ENCODE measurements at regions not wholly inside any gene's neighbourhood (a gene's known extent, or its start where the extent isn't known, plus 50 kb on each side); places are given as distances from the start of the nearest gene placed in this dataset.
A peak's percentile ranks its signal among the peaks of the same experiment; 100 is the strongest.

DNA sequence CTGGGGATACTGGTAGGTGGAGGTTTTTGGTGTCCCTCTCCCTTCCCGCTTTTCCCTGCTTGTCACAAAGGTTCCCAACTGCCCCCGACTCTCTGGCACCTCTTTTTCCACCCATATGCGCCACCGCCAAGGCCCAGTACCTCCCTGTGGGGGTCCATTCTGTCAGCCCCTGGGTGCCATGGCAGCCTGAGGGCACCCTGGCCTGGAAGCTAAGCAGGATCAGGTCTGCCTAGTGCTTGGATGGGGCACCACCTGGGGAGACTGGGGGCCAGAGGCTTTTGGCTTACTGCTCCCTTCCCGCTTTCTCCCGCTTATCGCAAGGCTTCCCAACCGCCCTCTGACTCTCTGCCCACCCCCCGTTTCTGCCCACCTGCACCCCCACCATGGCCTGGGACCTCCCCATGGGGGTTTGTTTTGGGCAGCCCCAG lies 2286.4 kb downstream of the TP53TG3F start:
- H3K9me3 Mint-ChIP-seq: peaks cover 40 to 59% of the 10 kb centered on the region in 2 donors
- no peaks in the 10 kb centered on the region for H3K27me3 Mint-ChIP-seq
- H3K4me3 Mint-ChIP-seq: no peak overlapping the region
- H3K36me3 Mint-ChIP-seq (ENCODE audit: insufficient read depth): peaks cover 2% of the 10 kb centered on the region
- ATAC-seq (replicated peaks) (no peak), DNase-seq (no peak)
- H3K4me1 Mint-ChIP-seq (ENCODE audit: low read depth in 2 of 2): no peaks in the 10 kb centered on the region
- no peak overlapping the region for H3K27ac Mint-ChIP-seq

DNA sequence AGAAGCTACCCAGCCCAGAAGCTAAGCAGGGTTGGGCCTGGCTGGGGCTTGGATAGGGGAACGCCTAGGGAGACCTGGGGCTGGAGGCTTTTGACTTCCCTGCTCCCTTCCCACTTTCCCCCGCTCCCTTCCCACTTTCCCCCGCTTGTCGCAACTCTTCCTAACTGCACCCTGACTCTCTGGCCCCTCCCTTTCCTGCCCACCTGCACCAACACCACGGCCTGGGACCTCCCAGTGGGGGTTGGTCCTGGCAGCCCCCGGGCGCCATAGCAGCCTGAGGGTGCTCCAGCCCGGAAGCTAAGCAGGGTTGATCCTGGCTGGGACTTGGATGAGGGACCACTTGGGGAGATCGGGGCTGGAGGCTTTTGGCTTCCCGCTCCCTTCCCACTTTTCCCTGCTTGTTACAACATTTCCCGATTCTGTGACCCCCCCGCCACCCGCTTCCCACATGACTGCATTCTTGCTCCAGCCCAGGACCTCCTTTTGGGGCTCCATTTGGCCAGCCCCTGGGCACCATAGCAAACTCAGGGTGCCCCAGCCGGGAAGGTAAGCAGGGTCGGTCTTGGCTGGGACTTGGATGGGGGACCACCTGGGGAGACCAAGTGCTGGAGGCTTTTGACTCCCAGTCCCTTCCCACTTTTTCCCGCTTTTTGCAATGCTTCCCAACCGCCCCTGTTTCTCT lies 2287.0 kb downstream of the TP53TG3F start:
- Mint-ChIP-seq H3K9me3 (peaks cover 34 to 53% of the 10 kb centered on the region in 2 donors), H3K27ac (no peak overlapping the region), H3K36me3 (ENCODE audit: insufficient read depth) (peaks cover 2% of the 10 kb centered on the region), H3K4me3 (no peak overlapping the region), H3K27me3 (no peaks in the 10 kb centered on the region), H3K4me1 (ENCODE audit: low read depth in 2 of 2) (no peaks in the 10 kb centered on the region)
- no peak for ATAC-seq (replicated peaks)
- no peak for DNase-seq

DNA sequence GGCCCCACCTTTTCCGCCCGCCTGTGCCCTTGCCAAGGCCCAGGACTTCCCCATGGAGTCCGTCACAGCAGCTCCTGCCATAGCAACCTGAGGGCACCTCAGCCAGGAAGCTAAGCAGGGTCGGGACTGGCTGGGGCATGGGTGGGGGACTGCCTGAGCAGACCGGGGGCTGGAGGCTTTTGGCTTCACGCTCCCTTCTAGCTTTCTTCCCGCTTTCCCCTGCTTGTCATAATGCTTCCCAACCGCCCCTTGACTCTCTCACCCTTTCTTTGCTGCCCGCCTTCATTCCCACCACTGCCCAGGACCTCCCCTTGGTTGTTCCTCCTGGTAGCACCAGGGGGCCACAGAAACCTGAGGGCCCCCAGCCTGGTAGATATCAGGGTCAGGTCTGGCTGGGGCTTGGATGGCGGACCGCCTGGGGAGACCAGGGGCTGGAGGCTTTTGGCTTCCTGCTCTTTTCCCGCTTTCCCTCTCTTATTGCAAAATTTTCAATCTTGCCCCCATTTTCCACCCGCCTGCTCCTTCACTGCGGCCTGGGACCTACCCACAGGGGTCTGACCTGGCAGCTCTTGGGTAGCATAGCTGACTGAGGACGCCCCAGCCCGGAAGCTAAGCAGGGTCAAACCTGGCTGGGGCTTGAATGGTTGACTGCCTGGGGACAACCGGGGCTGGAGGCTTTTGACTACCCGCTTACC lies 2287.7 kb downstream of the TP53TG3F start:
- no peak overlapping the region for H3K27ac Mint-ChIP-seq
- H3K4me1 Mint-ChIP-seq (ENCODE audit: low read depth in 2 of 2): no peaks in the 10 kb centered on the region
- H3K9me3 Mint-ChIP-seq: peaks cover 30 to 52% of the 10 kb centered on the region in 2 donors
- H3K36me3 Mint-ChIP-seq (ENCODE audit: insufficient read depth): peaks cover 2% of the 10 kb centered on the region
- ATAC-seq (replicated peaks) (no peak), DNase-seq (no peak)
- no peaks in the 10 kb centered on the region for H3K27me3 Mint-ChIP-seq
- H3K4me3 Mint-ChIP-seq: no peak overlapping the region

DNA sequence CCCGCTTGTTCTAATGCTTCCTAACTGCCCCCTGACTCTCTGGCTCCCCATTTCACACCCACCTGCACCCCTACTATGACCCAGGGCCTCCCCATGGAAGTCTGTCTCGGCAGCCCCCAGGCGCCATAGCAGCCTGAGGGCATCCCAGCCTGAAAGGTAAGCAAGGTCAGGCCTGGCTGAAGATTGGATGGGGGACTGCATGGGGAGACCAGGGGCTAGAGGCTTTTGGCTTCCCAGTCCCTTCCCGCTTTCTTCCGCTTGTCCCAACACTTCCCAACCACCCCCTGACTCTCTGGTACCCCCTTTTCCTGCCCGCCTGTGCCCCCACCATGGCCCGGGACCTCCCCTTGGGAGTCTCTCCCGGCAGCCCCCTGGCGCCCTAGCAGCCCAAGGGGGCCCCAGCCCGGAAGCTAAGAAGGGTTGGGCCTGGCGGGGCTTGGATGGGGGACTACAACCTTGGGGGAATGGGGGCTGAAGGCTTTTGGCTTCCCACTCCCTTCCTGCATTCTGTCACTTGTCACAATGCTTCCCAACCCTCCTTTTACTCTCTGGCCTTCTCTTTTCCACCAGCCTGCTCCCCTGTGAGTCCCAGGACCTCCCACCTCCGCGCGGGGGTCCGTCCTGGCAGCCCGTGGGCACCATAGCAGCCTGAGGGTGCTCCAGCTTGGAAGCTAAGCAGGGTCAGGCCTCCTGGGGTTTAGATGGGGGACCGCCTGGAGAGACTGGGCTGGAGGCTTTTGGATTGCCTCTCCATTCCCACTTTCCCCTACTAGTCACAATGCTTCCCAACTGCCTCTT lies 2288.4 kb downstream of the TP53TG3F start:
- no peaks in the 10 kb centered on the region for H3K4me1 Mint-ChIP-seq (ENCODE audit: low read depth in 2 of 2)
- no peak overlapping the region for H3K27ac Mint-ChIP-seq

GRCh38 chr16:35748621-35749252 lies 2289.3 kb downstream of the TP53TG3F start:
- ATAC-seq (replicated peaks): no peak
- Mint-ChIP-seq H3K4me1 (ENCODE audit: low read depth in 2 of 2) (no peaks in the 10 kb centered on the region), H3K36me3 (ENCODE audit: insufficient read depth) (no peaks in the 10 kb centered on the region), H3K27ac (no peak overlapping the region), H3K9me3 (peaks cover 28 to 58% of the 10 kb centered on the region in 2 donors), H3K27me3 (no peaks in the 10 kb centered on the region), H3K4me3 (no peak overlapping the region)
- DNase-seq: no peak

More for the DNA sequence above, 2288.4 kb downstream of the TP53TG3F start:
- Mint-ChIP-seq H3K9me3 (peaks cover 28 to 52% of the 10 kb centered on the region in 2 donors), H3K4me3 (no peak overlapping the region), H3K36me3 (ENCODE audit: insufficient read depth) (no peaks in the 10 kb centered on the region), H3K27me3 (no peaks in the 10 kb centered on the region)
- ATAC-seq (replicated peaks): no peak
- no peak for DNase-seq

- no peaks in the 10 kb centered on the region for H3K4me1 Mint-ChIP-seq (ENCODE audit: low read depth in 2 of 2)
- H3K36me3 Mint-ChIP-seq (ENCODE audit: insufficient read depth): no peaks in the 10 kb centered on the region
- DNase-seq (no peak), ATAC-seq (replicated peaks) (no peak)
- no peak overlapping the region for H3K27ac Mint-ChIP-seq
- H3K9me3 Mint-ChIP-seq: peaks cover 23 to 52% of the 10 kb centered on the region in 2 donors
- H3K4me3 Mint-ChIP-seq: no peak overlapping the region
- H3K27me3 Mint-ChIP-seq: no peaks in the 10 kb centered on the region
These were observed 2290.1 kb downstream of the TP53TG3F start for GRCh38 chr16:35749253-35750141.

GRCh38 chr16:35750157-35750689 lies 2290.8 kb downstream of the TP53TG3F start:
- Mint-ChIP-seq H3K36me3 (ENCODE audit: insufficient read depth) (no peaks in the 10 kb centered on the region), H3K4me1 (ENCODE audit: low read depth in 2 of 2) (no peaks in the 10 kb centered on the region), H3K27ac (no peak overlapping the region), H3K9me3 (peaks cover 18 to 52% of the 10 kb centered on the region in 2 donors), H3K4me3 (no peak overlapping the region), H3K27me3 (no peaks in the 10 kb centered on the region)
- ATAC-seq (replicated peaks) (no peak), DNase-seq (no peak)

GRCh38 chr16:35750701-35751104 lies 2291.3 kb downstream of the TP53TG3F start:
- Mint-ChIP-seq H3K4me3 (no peak overlapping the region), H3K27me3 (no peaks in the 10 kb centered on the region), H3K36me3 (ENCODE audit: insufficient read depth) (no peaks in the 10 kb centered on the region), H3K4me1 (ENCODE audit: low read depth in 2 of 2) (no peaks in the 10 kb centered on the region), H3K27ac (no peak overlapping the region), H3K9me3 (peaks cover 18 to 51% of the 10 kb centered on the region in 2 donors)
- ATAC-seq (replicated peaks) (no peak), DNase-seq (no peak)

- DNase-seq (no peak), ATAC-seq (replicated peaks) (no peak)
- no peaks in the 10 kb centered on the region for H3K27me3 Mint-ChIP-seq
- no peaks in the 10 kb centered on the region for H3K4me1 Mint-ChIP-seq (ENCODE audit: low read depth in 2 of 2)
- H3K27ac Mint-ChIP-seq: no peak overlapping the region
- H3K4me3 Mint-ChIP-seq: no peak overlapping the region
- H3K36me3 Mint-ChIP-seq (ENCODE audit: insufficient read depth): no peaks in the 10 kb centered on the region
- H3K9me3 Mint-ChIP-seq: peaks cover 18 to 51% of the 10 kb centered on the region in 2 donors
These were observed 2292.0 kb downstream of the TP53TG3F start for GRCh38 chr16:35751191-35751941.

DNA sequence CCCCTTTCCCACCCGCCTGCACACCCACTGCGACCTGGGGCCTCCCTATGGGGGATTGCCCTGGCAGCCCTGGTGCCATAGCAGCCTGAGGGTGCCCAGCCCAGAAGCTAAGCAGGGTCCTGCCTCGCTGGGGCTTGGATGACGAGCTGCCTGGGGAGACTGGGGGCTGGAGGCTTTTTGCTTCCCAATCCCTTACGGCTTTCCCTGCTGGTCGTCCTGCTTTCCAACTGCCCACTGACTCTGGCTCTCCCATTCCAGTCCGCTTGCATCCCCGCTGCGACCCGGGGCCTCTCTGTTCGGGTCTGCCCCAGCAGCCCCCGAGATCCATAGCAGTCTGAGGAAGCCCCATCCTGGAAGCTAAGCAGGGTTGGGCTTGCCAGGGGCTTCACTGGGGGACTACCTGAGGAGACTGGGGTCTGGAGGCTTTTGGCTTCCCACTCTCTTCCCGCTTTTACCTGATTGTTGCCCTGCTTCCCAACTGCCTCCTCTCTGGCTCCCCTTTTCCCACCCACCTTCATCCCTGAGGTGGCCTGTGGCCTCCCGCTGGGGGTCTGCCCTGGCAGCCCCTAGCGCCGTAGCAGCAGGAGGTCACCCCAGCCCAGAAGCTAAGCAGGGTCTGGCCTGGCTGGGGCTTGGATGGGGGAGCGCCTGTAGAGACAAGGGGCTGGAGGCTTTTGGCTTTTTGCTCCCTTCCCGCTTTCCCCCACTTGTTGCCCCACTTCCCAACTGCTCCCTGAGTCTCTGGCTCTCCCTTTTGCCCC lies 2292.8 kb downstream of the TP53TG3F start:
- no peak overlapping the region for H3K4me3 Mint-ChIP-seq
- DNase-seq (no peak), ATAC-seq (replicated peaks) (no peak)
- H3K27ac Mint-ChIP-seq: peak overlapping the region in 1 of 2 donors; percentile 47
- H3K9me3 Mint-ChIP-seq: peaks cover 17 to 46% of the 10 kb centered on the region in 2 donors
- H3K36me3 Mint-ChIP-seq (ENCODE audit: insufficient read depth): no peaks in the 10 kb centered on the region
- no peaks in the 10 kb centered on the region for H3K4me1 Mint-ChIP-seq (ENCODE audit: low read depth in 2 of 2)
- H3K27me3 Mint-ChIP-seq: no peaks in the 10 kb centered on the region

- Mint-ChIP-seq H3K27ac (peak overlapping the region in 1 of 2 donors; percentile 47), H3K27me3 (no peaks in the 10 kb centered on the region), H3K4me3 (no peak overlapping the region), H3K36me3 (ENCODE audit: insufficient read depth) (no peaks in the 10 kb centered on the region), H3K4me1 (ENCODE audit: low read depth in 2 of 2) (no peaks in the 10 kb centered on the region), H3K9me3 (peaks cover 13 to 42% of the 10 kb centered on the region in 2 donors)
- no peak for ATAC-seq (replicated peaks)
- no peak for DNase-seq
These were observed 2293.6 kb downstream of the TP53TG3F start for GRCh38 chr16:35752773-35753558.

All from effector memory CD8-positive, alpha-beta T cell (primary cell).